ENCODE measurements at regions not wholly inside any gene's neighbourhood (a gene's known extent, or its start where the extent isn't known, plus 50 kb on each side); places are given as distances from the start of the nearest gene placed in this dataset.

- H3K4me3 ChIP-seq = no peak overlapping the region
- H3K36me3 ChIP-seq = no peaks in the 10 kb centered on the region
- no peaks in the 10 kb centered on the region for H3K27me3 ChIP-seq
- DNase-seq (no peak), ATAC-seq (no peak)
- intact Hi-C loops (cut with DNase I; ENCODE audit: low total_unique reads) (no loop called here), in situ Hi-C loops (cut with MboI; ENCODE audit: low sequenced_read_pairs in 4 of 4) (no loop called here)
- H3K27ac ChIP-seq = no peak overlapping the region
- no peak for TF ChIP-seq CTCF (IDR thresholded peaks at IDR 0.05 in 4 of 5, conservative IDR thresholded peaks at IDR 0.05 in 1 of 5)
- no peak for TF ChIP-seq POLR2A (IDR thresholded peaks at IDR 0.05)
- H3K9me3 ChIP-seq = no peaks in the 10 kb centered on the region
- no peaks in the 10 kb centered on the region for H3K4me1 ChIP-seq
Measured at GRCh38 chr10:36475746-36476145, 649.7 kb upstream of the ANKRD30A start.

DNA sequence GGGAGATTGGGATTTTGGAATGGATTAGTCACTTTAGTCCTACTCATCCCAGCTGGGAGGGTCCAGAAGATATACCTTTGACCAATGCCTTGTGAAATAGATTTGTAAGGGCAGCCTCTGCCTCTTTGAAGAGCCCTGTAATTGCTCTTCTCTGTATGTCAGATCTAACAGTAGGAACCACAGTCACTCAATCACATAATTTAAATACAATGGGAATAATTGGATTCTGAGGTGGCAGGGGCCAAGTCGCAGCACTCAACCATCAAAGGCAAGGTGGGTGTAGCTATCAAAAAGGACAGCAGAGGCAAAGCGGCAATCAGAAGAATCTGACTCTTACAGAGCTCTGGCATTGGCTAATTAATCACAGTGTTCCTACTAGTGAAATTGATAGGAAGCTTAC is 650.9 kb upstream of the ANKRD30A start:
- Histone ChIP-seq H3K27ac (no peak overlapping the region), H3K36me3 (no peaks in the 10 kb centered on the region), H3K4me1 (no peaks in the 10 kb centered on the region), H3K9me3 (no peaks in the 10 kb centered on the region), H3K4me3 (no peak overlapping the region), H3K27me3 (no peaks in the 10 kb centered on the region)
- intact Hi-C loops (cut with DNase I; ENCODE audit: low total_unique reads) = no loop called here
- TF ChIP-seq POLR2A (IDR thresholded peaks at IDR 0.05) (no peak), CTCF (IDR thresholded peaks at IDR 0.05 in 4 of 5, conservative IDR thresholded peaks at IDR 0.05 in 1 of 5) (no peak)
- ATAC-seq (no peak), DNase-seq (no peak)
- in situ Hi-C loops (cut with MboI; ENCODE audit: low sequenced_read_pairs in 4 of 4) = no loop called here

DNA sequence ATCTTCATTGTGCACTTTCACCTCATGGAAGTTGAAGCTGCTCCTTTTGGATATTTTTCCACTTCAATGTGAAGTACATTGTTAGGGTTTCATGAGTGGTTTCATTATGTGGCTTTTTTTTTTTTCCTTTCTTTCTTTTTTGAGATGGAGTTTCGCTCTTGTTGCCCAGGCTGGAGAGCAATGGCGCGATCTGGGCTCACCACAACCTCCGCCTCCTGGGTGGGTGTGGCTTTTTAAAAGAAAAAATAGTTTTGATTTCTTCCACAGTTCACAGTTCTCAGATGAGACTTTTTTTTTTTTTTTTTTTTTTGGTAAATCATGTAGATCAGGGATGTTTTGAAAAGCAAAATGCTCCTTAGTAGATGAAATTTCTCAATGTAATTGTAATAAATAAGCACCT is 652.3 kb upstream of the ANKRD30A start:
- Histone ChIP-seq H3K27me3 (no peaks in the 10 kb centered on the region), H3K27ac (no peak overlapping the region), H3K4me3 (no peak overlapping the region), H3K4me1 (no peaks in the 10 kb centered on the region), H3K9me3 (no peaks in the 10 kb centered on the region), H3K36me3 (no peaks in the 10 kb centered on the region)
- in situ Hi-C loops (cut with MboI; ENCODE audit: low sequenced_read_pairs in 4 of 4) (no loop called here), intact Hi-C loops (cut with DNase I; ENCODE audit: low total_unique reads) (no loop called here)
- ATAC-seq = no peak
- TF ChIP-seq POLR2A (IDR thresholded peaks at IDR 0.05) = no peak
- no peak for TF ChIP-seq CTCF (IDR thresholded peaks at IDR 0.05 in 4 of 5, conservative IDR thresholded peaks at IDR 0.05 in 1 of 5)
- no peak for DNase-seq

GRCh38 chr10:36469585-36469984 is 655.8 kb upstream of the ANKRD30A start:
- TF ChIP-seq CTCF (IDR thresholded peaks at IDR 0.05 in 4 of 5, conservative IDR thresholded peaks at IDR 0.05 in 1 of 5) (no peak), POLR2A (IDR thresholded peaks at IDR 0.05) (no peak)
- intact Hi-C loops (cut with DNase I; ENCODE audit: low total_unique reads) (no loop called here), in situ Hi-C loops (cut with MboI; ENCODE audit: low sequenced_read_pairs in 4 of 4) (no loop called here)
- Histone ChIP-seq H3K4me1 (no peaks in the 10 kb centered on the region), H3K4me3 (no peak overlapping the region), H3K27me3 (no peaks in the 10 kb centered on the region), H3K27ac (no peak overlapping the region), H3K36me3 (no peaks in the 10 kb centered on the region), H3K9me3 (no peaks in the 10 kb centered on the region)
- DNase-seq = no peak
- no peak for ATAC-seq

DNA sequence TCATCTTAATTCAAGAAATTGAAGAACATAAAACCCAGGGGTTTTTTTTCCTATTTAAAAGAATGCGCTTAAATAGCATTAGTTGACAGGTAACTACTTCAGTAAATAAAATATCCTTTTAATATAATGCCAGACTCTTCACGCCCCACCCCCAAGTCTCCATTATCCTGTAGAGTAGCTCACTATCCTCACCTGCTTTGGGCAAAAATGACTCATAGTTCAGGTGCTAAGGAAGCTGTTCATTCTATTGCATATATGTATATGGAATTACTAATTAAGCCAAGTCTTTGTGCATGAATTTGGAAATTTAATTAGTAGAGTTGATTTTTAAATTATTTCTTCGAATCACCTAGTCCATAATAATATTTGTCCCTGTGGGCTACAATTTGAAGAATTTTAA is 656.8 kb upstream of the ANKRD30A start:
- in situ Hi-C loops (cut with MboI; ENCODE audit: low sequenced_read_pairs in 4 of 4) (no loop called here), intact Hi-C loops (cut with DNase I; ENCODE audit: low total_unique reads) (no loop called here)
- no peaks in the 10 kb centered on the region for H3K9me3 ChIP-seq
- no peaks in the 10 kb centered on the region for H3K27me3 ChIP-seq
- TF ChIP-seq POLR2A (IDR thresholded peaks at IDR 0.05) = no peak
- no peak for TF ChIP-seq CTCF (IDR thresholded peaks at IDR 0.05 in 4 of 5, conservative IDR thresholded peaks at IDR 0.05 in 1 of 5)
- DNase-seq (no peak), ATAC-seq (no peak)
- H3K36me3 ChIP-seq = no peaks in the 10 kb centered on the region
- no peak overlapping the region for H3K4me3 ChIP-seq
- H3K4me1 ChIP-seq = no peaks in the 10 kb centered on the region
- no peak overlapping the region for H3K27ac ChIP-seq

All from gastrocnemius medialis (tissue), 4 donors.